Endothelial cell of umbilical vein (primary cell): ENCODE measurements at regions not wholly inside any gene's neighbourhood (a gene's known extent, or its start where the extent isn't known, plus 50 kb on each side); places are given as distances from the start of the nearest gene placed in this dataset.

Experiments
- BruUV-seq: library from RNA; stranded (reverse); fragments of 400-500 nt; replicated peaks from 2 replicates; lab custom pipeline; 2021; lab: Mats Ljungman, UMichigan
- CTCF ChIA-PET: fragments of 300-600, 350-600 bp; sonication (Branson Sonifier 250); formaldehyde crosslinking; loops from one replicate; lab custom pipeline; 2021; ENCODE audit warnings: antibody characterized with exemption, inconsistent platforms; lab: Charles Lee
- POLR2A ChIA-PET: fragments of 300-600, 350-600 bp; sonication (Branson Sonifier 250); formaldehyde crosslinking; loops from one replicate; lab custom pipeline; 2021; ENCODE audit warnings: antibody characterized with exemption, inconsistent platforms; lab: Charles Lee
- DNase-seq: peaks from one replicate; pipeline ENCODE4 v3.0.0-alpha.2; 2011; ENCODE audit warnings: low read depth, low spot score
- FAIRE-seq: peaks from 2 replicates; lab custom pipeline; 2011; peaks lifted over from hg19 to GRCh38; lab: Jason Lieb, UNC
- H2AFZ ChIP-seq: 2 replicates; pipeline ENCODE4 v1.6.0; 2012; ENCODE audit warnings: low read depth, low read length, control low read depth, inconsistent platforms
- H3K27ac ChIP-seq: 2 replicates; pipeline ENCODE4 v1.5.1; 2011; ENCODE audit warnings: low read depth, mild to moderate bottlenecking, control low read depth, low read length, moderate library complexity; ENCODE audit not compliant: insufficient read depth
- H3K27me3 ChIP-seq, 2 experiments: 2 replicates each; pipeline versions ENCODE4 v1.6.0 to v1.6.1; 2011; ENCODE audit warnings: low read length in 2 of 2, mixed read lengths in 1 of 2; ENCODE audit not compliant: control insufficient read depth in 2 of 2, insufficient read depth in 2 of 2
- H3K36me3 ChIP-seq, 2 experiments: 2 replicates in 1 of 2; 3 replicates in 1 of 2; pipeline ENCODE4 v1.5.1; 2011; ENCODE audit warnings: low read length in 2 of 2, mild to moderate bottlenecking in 1 of 2, moderate library complexity in 1 of 2; ENCODE audit not compliant: control insufficient read depth in 2 of 2, insufficient read depth in 2 of 2; ENCODE audit errors: extremely low read depth in 1 of 2
- H3K4me1 ChIP-seq: 3 replicates; pipeline ENCODE4 v1.5.1; 2011; ENCODE audit warnings: mild to moderate bottlenecking, low read length; ENCODE audit not compliant: control insufficient read depth, insufficient read depth; ENCODE audit errors: extremely low read depth
- H3K4me2 ChIP-seq: 2 replicates; pipeline ENCODE4 v1.6.1; 2011; ENCODE audit warnings: low read length, control low read depth, mixed read lengths; ENCODE audit not compliant: insufficient read depth
- H3K4me3 ChIP-seq, 3 experiments: fragments of 200-600 bp in 1 of 3; sonication (generic), shearing (Covaris generic) in 1 of 3; replicated peaks in 1 of 3; 2 replicates each; pipeline ENCODE4 v1.5.1; 2011 to 2016; ENCODE audit warnings: control low read depth in 3 of 3, low read length in 3 of 3, mild to moderate bottlenecking in 2 of 3, inconsistent platforms in 1 of 3, low read depth in 1 of 3, moderate library complexity in 1 of 3; ENCODE audit not compliant: insufficient read depth in 1 of 3
- H3K79me2 ChIP-seq: 2 replicates; pipeline ENCODE4 v1.6.0; 2012; ENCODE audit warnings: low read length, inconsistent platforms; ENCODE audit not compliant: control insufficient read depth, insufficient read depth
- H3K9ac ChIP-seq: replicated peaks from 2 replicates; pipeline ENCODE3; 2011; ENCODE audit warnings: low read length, control low read depth; ENCODE audit not compliant: insufficient read depth; ENCODE audit errors: extremely low read depth
- H3K9me1 ChIP-seq: replicated peaks from 3 replicates; pipeline ENCODE4 v1.6.0; 2011; ENCODE audit warnings: mild to moderate bottlenecking, low read length; ENCODE audit not compliant: control insufficient read depth, insufficient read depth; ENCODE audit errors: extremely low read depth
- H3K9me3 ChIP-seq: replicated peaks from 2 replicates; pipeline ENCODE4 v1.5.1; 2012; ENCODE audit warnings: low read length, inconsistent platforms; ENCODE audit not compliant: control insufficient read depth, insufficient read depth
- H4K20me1 ChIP-seq: replicated peaks from 2 replicates; pipeline ENCODE3; 2011; ENCODE audit warnings: mild to moderate bottlenecking, low read length; ENCODE audit not compliant: control insufficient read depth, insufficient read depth; ENCODE audit errors: extremely low read depth
- EZH2 ChIP-seq: IDR thresholded peaks from 2 replicates; pipeline ENCODE4 v1.6.1; 2012; ENCODE audit warnings: borderline replicate concordance, low read depth, mild to moderate bottlenecking, moderate library complexity, low read length, inconsistent platforms; ENCODE audit not compliant: severe bottlenecking
- FOS ChIP-seq: IDR thresholded peaks from 2 replicates; pipeline ENCODE4 v1.6.1; 2011; ENCODE audit warnings: mild to moderate bottlenecking, low read length, moderate library complexity, borderline replicate concordance; ENCODE audit not compliant: insufficient read depth
- GATA2 ChIP-seq: IDR thresholded peaks from 2 replicates; pipeline ENCODE4 v1.7.0; 2011; ENCODE audit warnings: low read depth, mild to moderate bottlenecking, moderate library complexity, mixed read lengths, low read length; ENCODE audit not compliant: insufficient read length, insufficient read depth
- JUN ChIP-seq: IDR thresholded peaks from 2 replicates; pipeline ENCODE4 v1.6.1; 2011; ENCODE audit warnings: borderline replicate concordance, low read depth; ENCODE audit not compliant: insufficient read length, insufficient read depth
- MYC ChIP-seq: IDR thresholded peaks from one replicate; pipeline ENCODE4 v1.6.1; 2011; ENCODE audit warnings: mild to moderate bottlenecking, low read depth, low read length
- POLR2A ChIP-seq: IDR thresholded peaks from 2 replicates; pipeline ENCODE4 v1.6.1; 2012; ENCODE audit warnings: low read depth, mild to moderate bottlenecking, control low read depth, low read length
- POLR2AphosphoS5 ChIP-seq: IDR thresholded peaks from 2 replicates; pipeline ENCODE4 v1.6.1; 2012; ENCODE audit warnings: low read depth, mild to moderate bottlenecking, control low read depth, low read length, moderate library complexity; ENCODE audit not compliant: insufficient read depth
- dilution Hi-C: fragments of 300-500 bp; cut with MboI; formaldehyde crosslinking; loops from one replicate; pipeline ENCODE4 v1.15.0; 2019; ENCODE audit warnings: low sequenced_read_pairs; ENCODE audit not compliant: extremely low pct_ligation_motif_present
- intact Hi-C: fragments of 100-400 bp; cut with micrococcal nuclease; formaldehyde crosslinking; loops from one replicate; pipeline ENCODE4 v1.10.0; 2022
- TF ChIP-seq, protein P1 (sequence below), 2 donors: IDR thresholded peaks; 1 replicate in 1 of 2; 2 replicates in 1 of 2; pipeline ENCODE4 v1.5.1; 2011; ENCODE audit warnings: low read length in 2 of 2, mild to moderate bottlenecking in 2 of 2, moderate library complexity in 2 of 2, control low read depth in 1 of 2, inconsistent platforms in 1 of 2, low read depth in 1 of 2; ENCODE audit not compliant: insufficient read depth in 1 of 2; ENCODE audit errors: extremely low read depth in 1 of 2
- TF ChIP-seq, protein P2 (sequence below): IDR thresholded peaks from 2 replicates; pipeline ENCODE4 v1.6.1; 2011; ENCODE audit not compliant: insufficient read depth, insufficient read length

DNA sequence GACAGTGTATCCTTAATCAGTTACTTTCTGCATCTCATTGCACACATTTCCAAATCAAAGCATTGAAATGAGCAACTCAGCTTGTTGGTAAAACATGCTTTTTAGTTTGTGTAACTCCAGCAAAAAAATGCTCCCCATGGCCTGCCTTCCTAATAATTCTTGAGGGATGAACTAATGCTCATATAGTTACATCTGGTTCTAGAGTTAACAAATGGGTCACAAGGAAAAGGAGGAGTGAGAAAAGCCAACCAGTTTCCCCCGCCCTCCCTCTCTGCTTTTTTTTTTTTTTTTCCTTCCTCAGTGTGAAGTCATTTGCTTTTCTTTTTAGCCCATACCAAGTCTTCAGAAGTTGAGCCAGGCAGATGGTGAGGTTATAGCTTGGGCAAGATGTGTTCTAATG lies 231.7 kb downstream of the MTX2 start:
- TF ChIP-seq POLR2AphosphoS5 = no peak
- no peak for TF ChIP-seq GATA2
- no peak for TF ChIP-seq FOS
- no peak for TF ChIP-seq EZH2
- no peak for TF ChIP-seq POLR2A
- TF ChIP-seq JUN = no peak
- no peak for TF ChIP-seq MYC
- TF ChIP-seq, protein P1, sequence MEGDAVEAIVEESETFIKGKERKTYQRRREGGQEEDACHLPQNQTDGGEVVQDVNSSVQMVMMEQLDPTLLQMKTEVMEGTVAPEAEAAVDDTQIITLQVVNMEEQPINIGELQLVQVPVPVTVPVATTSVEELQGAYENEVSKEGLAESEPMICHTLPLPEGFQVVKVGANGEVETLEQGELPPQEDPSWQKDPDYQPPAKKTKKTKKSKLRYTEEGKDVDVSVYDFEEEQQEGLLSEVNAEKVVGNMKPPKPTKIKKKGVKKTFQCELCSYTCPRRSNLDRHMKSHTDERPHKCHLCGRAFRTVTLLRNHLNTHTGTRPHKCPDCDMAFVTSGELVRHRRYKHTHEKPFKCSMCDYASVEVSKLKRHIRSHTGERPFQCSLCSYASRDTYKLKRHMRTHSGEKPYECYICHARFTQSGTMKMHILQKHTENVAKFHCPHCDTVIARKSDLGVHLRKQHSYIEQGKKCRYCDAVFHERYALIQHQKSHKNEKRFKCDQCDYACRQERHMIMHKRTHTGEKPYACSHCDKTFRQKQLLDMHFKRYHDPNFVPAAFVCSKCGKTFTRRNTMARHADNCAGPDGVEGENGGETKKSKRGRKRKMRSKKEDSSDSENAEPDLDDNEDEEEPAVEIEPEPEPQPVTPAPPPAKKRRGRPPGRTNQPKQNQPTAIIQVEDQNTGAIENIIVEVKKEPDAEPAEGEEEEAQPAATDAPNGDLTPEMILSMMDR (IDR thresholded peaks at IDR 0.05; ENCODE audit: extremely low read depth in 1 of 2, insufficient read depth in 1 of 2, low read depth in 1 of 2, low read length in 2 of 2) = no peak
- TF ChIP-seq, protein P2, sequence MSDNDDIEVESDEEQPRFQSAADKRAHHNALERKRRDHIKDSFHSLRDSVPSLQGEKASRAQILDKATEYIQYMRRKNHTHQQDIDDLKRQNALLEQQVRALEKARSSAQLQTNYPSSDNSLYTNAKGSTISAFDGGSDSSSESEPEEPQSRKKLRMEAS = no peak
- DNase-seq = peak; percentile 55
- H3K9me3 ChIP-seq = no peaks in the 10 kb centered on the region
- ChIA-PET POLR2A (interaction anchor here (0.7 kb wide), 1 partner anchor 33 kb away, joined by 4 read pairs; no protein-coding TSS in a partner anchor), CTCF (interaction anchor here (1.0 to 1.7 kb wide), 7 partner anchors 12 to 360 kb away, joined by 3 to 6 read pairs (median 3); no protein-coding TSS in a partner anchor)
- H3K79me2 ChIP-seq = no peaks in the 10 kb centered on the region
- H3K4me3 ChIP-seq = no peak overlapping the region
- no peaks in the 10 kb centered on the region for H3K36me3 ChIP-seq
- intact Hi-C loops = no loop called here
- FAIRE-seq = no peak
- H3K4me1 ChIP-seq = no peaks in the 10 kb centered on the region
- no peaks in the 10 kb centered on the region for H3K27me3 ChIP-seq
- H3K9me1 ChIP-seq = no peaks in the 10 kb centered on the region
- H3K9ac ChIP-seq = no peak overlapping the region
- no peaks in the 10 kb centered on the region for H4K20me1 ChIP-seq
- H2AFZ ChIP-seq = no peak overlapping the region
- no TSS peak for BruUV-seq
- no peak overlapping the region for H3K27ac ChIP-seq
- dilution Hi-C loops = no loop called here
- no peak overlapping the region for H3K4me2 ChIP-seq
